Activated naive CD4-positive, alpha-beta T cell treated with anti-CD3 and anti-CD28 coated beads for 36 hours (primary cell): ENCODE measurements at regions not wholly inside any gene's neighbourhood (a gene's known extent, or its start where the extent isn't known, plus 50 kb on each side); places are given as distances from the start of the nearest gene placed in this dataset.
A peak's percentile ranks its signal among the peaks of the same experiment; 100 is the strongest.

Experiments used
- CTCF ChIA-PET: fragments of 350-600 bp; sonication (Branson Sonifier 250); formaldehyde crosslinking; loops from one replicate; lab custom pipeline; 2021; ENCODE audit warnings: antibody characterized with exemption; lab: Charles Lee
- DNase-seq: peaks from one replicate; pipeline ENCODE4 v3.0.0-alpha.2; 2020
- H3K27ac Mint-ChIP-seq: one replicate; pipeline ENCODE4 v1.8.0; 2021; ENCODE audit warnings: mild to moderate bottlenecking, mixed read lengths
- H3K27me3 Mint-ChIP-seq: one replicate; pipeline ENCODE4 v1.8.0; 2021; ENCODE audit warnings: low read depth, mixed read lengths
- H3K36me3 Mint-ChIP-seq: one replicate; pipeline ENCODE4 v1.8.0; 2021; ENCODE audit warnings: low read depth, mixed read lengths
- H3K4me1 Mint-ChIP-seq: one replicate; pipeline ENCODE4 v1.8.0; 2021; ENCODE audit warnings: low read depth, mixed read lengths
- H3K4me3 Mint-ChIP-seq: one replicate; pipeline ENCODE4 v1.8.0; 2021; ENCODE audit warnings: mild to moderate bottlenecking, moderate library complexity, mixed read lengths
- H3K9me3 Mint-ChIP-seq: one replicate; pipeline ENCODE4 v1.8.0; 2021; ENCODE audit warnings: mixed read lengths
- intact Hi-C: fragments of 100-400 bp; cut with micrococcal nuclease; formaldehyde crosslinking; loops from one replicate; pipeline ENCODE4 v1.15.1; 2023

- no peak for DNase-seq
- peaks cover 15% of the 10 kb centered on the region for H3K9me3 Mint-ChIP-seq
- CTCF ChIA-PET: interaction anchor here (0.8 kb wide), 1 partner anchor 9 kb away, joined by 3 read pairs; no protein-coding TSS in a partner anchor
- peaks cover 4% of the 10 kb centered on the region for H3K36me3 Mint-ChIP-seq
- H3K4me1 Mint-ChIP-seq: peaks cover 10% of the 10 kb centered on the region
- H3K27ac Mint-ChIP-seq: no peak overlapping the region
- intact Hi-C loops: loop anchor here (2.0 kb wide), 1 partner anchor 16 kb away; no protein-coding TSS in a partner anchor
- no peak overlapping the region for H3K4me3 Mint-ChIP-seq
- H3K27me3 Mint-ChIP-seq: no peaks in the 10 kb centered on the region
These were observed 89.1 kb upstream of the KLF14 start for GRCh38 chr7:130823060-130823459.

GRCh38 chr7:130825819-130826218, 91.8 kb upstream of the KLF14 start:
- no peaks in the 10 kb centered on the region for H3K27me3 Mint-ChIP-seq
- peaks cover 10% of the 10 kb centered on the region for H3K4me1 Mint-ChIP-seq
- CTCF ChIA-PET: no interaction called here
- intact Hi-C loops: no loop called here
- no peak overlapping the region for H3K4me3 Mint-ChIP-seq
- no peak for DNase-seq
- no peak overlapping the region for H3K27ac Mint-ChIP-seq
- H3K9me3 Mint-ChIP-seq: peaks cover 17% of the 10 kb centered on the region
- peaks cover 4% of the 10 kb centered on the region for H3K36me3 Mint-ChIP-seq

GRCh38 chr7:130829415-130829814, 95.4 kb upstream of the KLF14 start:
- Mint-ChIP-seq H3K27ac (no peak overlapping the region), H3K4me1 (no peaks in the 10 kb centered on the region), H3K27me3 (peaks cover 2% of the 10 kb centered on the region), H3K9me3 (peaks cover 17% of the 10 kb centered on the region), H3K4me3 (no peak overlapping the region), H3K36me3 (peaks cover 4% of the 10 kb centered on the region)
- no peak for DNase-seq
- CTCF ChIA-PET: no interaction called here
- intact Hi-C loops: no loop called here

- no peak for DNase-seq
- Mint-ChIP-seq H3K4me1 (no peaks in the 10 kb centered on the region), H3K27ac (no peak overlapping the region), H3K36me3 (peaks cover 1% of the 10 kb centered on the region), H3K4me3 (no peak overlapping the region), H3K27me3 (peaks cover 8% of the 10 kb centered on the region), H3K9me3 (peaks cover 10% of the 10 kb centered on the region)
- CTCF ChIA-PET: interaction anchor here (0.6 to 1.9 kb wide), 6 partner anchors 9 to 937 kb away, joined by 3 to 13 read pairs (median 3); no protein-coding TSS in a partner anchor
- intact Hi-C loops: loop anchor here (5.0 kb wide), 2 partner anchors 344 to 681 kb away; no protein-coding TSS in a partner anchor
These were observed 97.3 kb upstream of the KLF14 start for GRCh38 chr7:130831322-130831721.

GRCh38 chr7:130831817-130832481, 97.9 kb upstream of the KLF14 start:
- CTCF ChIA-PET: interaction anchor here (0.7 to 1.9 kb wide), 16 partner anchors 8 to 1167 kb away, joined by 3 to 13 read pairs (median 3); no protein-coding TSS in a partner anchor
- intact Hi-C loops: loop anchor here (1.0 to 5.0 kb wide), 6 partner anchors 17 to 760 kb away; no protein-coding TSS in a partner anchor
- no peaks in the 10 kb centered on the region for H3K36me3 Mint-ChIP-seq
- H3K9me3 Mint-ChIP-seq: peaks cover 8% of the 10 kb centered on the region
- peaks cover 8% of the 10 kb centered on the region for H3K27me3 Mint-ChIP-seq
- H3K4me1 Mint-ChIP-seq: no peaks in the 10 kb centered on the region
- no peak for DNase-seq
- no peak overlapping the region for H3K27ac Mint-ChIP-seq
- H3K4me3 Mint-ChIP-seq: no peak overlapping the region

- intact Hi-C loops: loop anchor here (1.0 to 2.0 kb wide), 6 partner anchors 16 to 197 kb away; no protein-coding TSS in a partner anchor
- Mint-ChIP-seq H3K9me3 (no peaks in the 10 kb centered on the region), H3K4me1 (peaks cover 23% of the 10 kb centered on the region), H3K27me3 (peaks cover 32% of the 10 kb centered on the region), H3K27ac (no peak overlapping the region), H3K36me3 (peaks cover 2% of the 10 kb centered on the region), H3K4me3 (no peak overlapping the region)
- CTCF ChIA-PET: no interaction called here
- DNase-seq: peak; percentile 26
These were observed 104.7 kb upstream of the KLF14 start for GRCh38 chr7:130838738-130839137.

GRCh38 chr7:130840599-130840998, 106.6 kb upstream of the KLF14 start:
- Mint-ChIP-seq H3K27ac (no peak overlapping the region), H3K9me3 (no peaks in the 10 kb centered on the region), H3K36me3 (peaks cover 2% of the 10 kb centered on the region), H3K27me3 (peaks cover 42% of the 10 kb centered on the region), H3K4me1 (peaks cover 23% of the 10 kb centered on the region), H3K4me3 (no peak overlapping the region)
- CTCF ChIA-PET: interaction anchor here (0.6 to 2.0 kb wide), 4 partner anchors 8 to 597 kb away, joined by 3 to 7 read pairs (median 4); no protein-coding TSS in a partner anchor
- intact Hi-C loops: no loop called here
- DNase-seq: no peak

- peaks cover 2% of the 10 kb centered on the region for H3K36me3 Mint-ChIP-seq
- intact Hi-C loops: no loop called here
- peaks cover 23% of the 10 kb centered on the region for H3K4me1 Mint-ChIP-seq
- H3K27ac Mint-ChIP-seq: no peak overlapping the region
- H3K27me3 Mint-ChIP-seq: peaks cover 36% of the 10 kb centered on the region
- DNase-seq: no peak
- CTCF ChIA-PET: interaction anchor here (2.0 kb wide), 1 partner anchor 9 kb away, joined by 7 read pairs; no protein-coding TSS in a partner anchor
- H3K9me3 Mint-ChIP-seq: no peaks in the 10 kb centered on the region
- no peak overlapping the region for H3K4me3 Mint-ChIP-seq
These were observed 107.4 kb upstream of the KLF14 start for GRCh38 chr7:130841416-130841815.

- Mint-ChIP-seq H3K27ac (no peak overlapping the region), H3K9me3 (no peaks in the 10 kb centered on the region), H3K27me3 (peaks cover 36% of the 10 kb centered on the region), H3K36me3 (peaks cover 2% of the 10 kb centered on the region), H3K4me1 (peaks cover 20% of the 10 kb centered on the region), H3K4me3 (no peak overlapping the region)
- CTCF ChIA-PET: no interaction called here
- intact Hi-C loops: no loop called here
- no peak for DNase-seq
These were observed 109.7 kb upstream of the KLF14 start for GRCh38 chr7:130843703-130844102.

- DNase-seq: no peak
- H3K27ac Mint-ChIP-seq: no peak overlapping the region
- CTCF ChIA-PET: interaction anchor here (0.6 to 1.2 kb wide), 2 partner anchors 13 to 23 kb away, joined by 3 to 4 read pairs; no protein-coding TSS in a partner anchor
- H3K9me3 Mint-ChIP-seq: no peaks in the 10 kb centered on the region
- no peak overlapping the region for H3K4me3 Mint-ChIP-seq
- intact Hi-C loops: no loop called here
- H3K4me1 Mint-ChIP-seq: peaks cover 15% of the 10 kb centered on the region
- H3K27me3 Mint-ChIP-seq: peaks cover 34% of the 10 kb centered on the region
- peaks cover 2% of the 10 kb centered on the region for H3K36me3 Mint-ChIP-seq
These were observed 111.0 kb upstream of the KLF14 start for GRCh38 chr7:130844811-130845580.

- H3K27me3 Mint-ChIP-seq: peaks cover 28% of the 10 kb centered on the region
- H3K4me3 Mint-ChIP-seq: no peak overlapping the region
- CTCF ChIA-PET: interaction anchor here (0.6 to 1.2 kb wide), 2 partner anchors 13 to 24 kb away, joined by 3 to 4 read pairs; no protein-coding TSS in a partner anchor
- H3K4me1 Mint-ChIP-seq: peaks cover 13% of the 10 kb centered on the region
- H3K9me3 Mint-ChIP-seq: no peaks in the 10 kb centered on the region
- intact Hi-C loops: no loop called here
- no peak for DNase-seq
- H3K36me3 Mint-ChIP-seq: peaks cover 2% of the 10 kb centered on the region
- H3K27ac Mint-ChIP-seq: no peak overlapping the region
These were observed 111.6 kb upstream of the KLF14 start for GRCh38 chr7:130845581-130846085.

- H3K9me3 Mint-ChIP-seq: no peaks in the 10 kb centered on the region
- H3K36me3 Mint-ChIP-seq: peaks cover 11% of the 10 kb centered on the region
- H3K27ac Mint-ChIP-seq: no peak overlapping the region
- peaks cover 3% of the 10 kb centered on the region for H3K27me3 Mint-ChIP-seq
- H3K4me1 Mint-ChIP-seq: no peaks in the 10 kb centered on the region
- CTCF ChIA-PET: interaction anchor here (0.9 kb wide), 1 partner anchor 50 kb away, joined by 4 read pairs; no protein-coding TSS in a partner anchor
- no peak for DNase-seq
- H3K4me3 Mint-ChIP-seq: no peak overlapping the region
- intact Hi-C loops: no loop called here
These were observed 115.6 kb upstream of the KLF14 start for GRCh38 chr7:130849604-130850003.
